Urothelium cell line (cell line): ENCODE measurements at regions not wholly inside any gene's neighbourhood (a gene's known extent, or its start where the extent isn't known, plus 50 kb on each side); places are given as distances from the start of the nearest gene placed in this dataset.
A peak's percentile ranks its signal among the peaks of the same experiment; 100 is the strongest.

Experiments
- DNase-seq: peaks from one replicate; pipeline ENCODE4 v3.0.0; 2011; ENCODE audit warnings: low spot score, mixed read lengths
- FAIRE-seq: peaks from 2 replicates; lab custom pipeline; 2011; peaks lifted over from hg19 to GRCh38; lab: Jason Lieb, UNC

DNA sequence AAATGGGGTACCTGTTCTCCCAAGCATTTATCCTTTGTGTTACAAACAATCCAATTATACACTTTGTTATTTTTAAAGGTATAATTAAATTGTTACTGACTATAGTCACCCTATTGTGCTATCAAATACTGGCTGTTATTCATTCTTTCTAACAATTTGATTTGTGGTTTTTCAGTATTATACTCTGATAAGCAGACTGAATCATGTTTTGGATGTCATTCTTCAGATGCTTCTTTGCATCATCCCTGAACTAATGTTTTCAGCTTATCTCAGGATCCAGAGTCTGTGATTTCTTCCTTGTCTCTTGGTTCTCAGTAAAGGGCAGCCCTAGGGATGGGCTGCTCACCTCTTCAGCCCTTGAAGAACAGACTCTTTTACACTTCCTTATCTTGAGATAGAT lies 177.8 kb upstream of the SGCD start:
- FAIRE-seq (no peak), DNase-seq (no peak)

DNA sequence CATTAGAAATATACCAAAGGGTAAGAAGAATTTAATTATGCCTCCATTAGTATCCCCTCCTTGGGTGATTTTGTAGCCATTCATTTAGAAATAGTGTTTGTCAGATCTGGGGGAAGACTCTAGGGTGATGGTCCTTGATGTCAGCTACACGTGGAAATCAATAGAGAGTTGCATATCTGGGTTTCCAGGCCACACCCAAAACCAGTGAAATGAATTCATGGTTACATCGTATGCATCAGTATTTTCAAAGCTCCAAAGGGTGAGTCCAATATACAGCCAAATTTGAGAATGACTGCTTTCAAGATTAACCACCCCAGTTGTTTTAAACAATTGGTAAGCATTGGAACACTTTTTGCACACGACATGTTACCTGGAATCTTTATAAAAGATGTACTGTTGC lies 173.4 kb upstream of the SGCD start:
- no peak for DNase-seq
- no peak for FAIRE-seq

DNA sequence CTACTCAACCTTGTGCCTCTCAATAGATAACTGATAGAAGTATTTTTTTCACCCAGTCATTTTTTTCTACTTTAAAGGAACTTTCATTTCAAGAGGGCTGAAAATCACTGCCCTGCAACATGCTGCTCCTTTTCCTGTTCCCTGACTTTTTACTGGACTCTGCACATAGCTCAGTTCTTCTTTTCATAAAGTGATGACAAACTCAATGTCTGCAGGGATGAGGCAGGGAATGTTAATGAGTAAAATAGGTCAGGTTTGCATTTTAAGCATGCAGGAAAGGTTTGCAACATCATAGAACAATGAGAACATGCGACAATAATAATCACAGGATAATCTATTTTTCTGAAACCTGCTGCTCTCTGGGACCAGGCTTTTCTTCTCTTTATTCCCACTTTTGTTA lies 172.2 kb upstream of the SGCD start:
- FAIRE-seq: no peak
- no peak for DNase-seq

DNA sequence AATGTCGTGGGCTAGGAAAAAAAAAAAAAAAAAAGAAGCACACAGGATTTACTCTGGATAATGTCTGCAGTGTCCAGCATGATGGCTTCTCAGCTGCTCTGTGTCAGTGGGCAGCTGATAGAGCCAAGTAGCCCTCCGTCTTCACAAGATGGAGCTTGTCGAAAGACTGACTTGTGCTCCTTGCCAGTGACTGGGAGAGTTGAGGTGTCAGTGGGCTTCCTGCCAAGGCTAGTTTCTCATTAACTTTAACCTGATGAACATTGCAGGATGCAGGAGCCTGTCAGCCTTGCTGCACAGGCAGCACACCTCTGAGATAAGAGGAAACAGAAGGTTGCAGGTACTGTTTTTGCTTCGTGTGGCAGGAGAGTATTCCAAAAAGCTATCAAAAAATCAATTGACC lies 171.4 kb upstream of the SGCD start:
- FAIRE-seq: no peak
- no peak for DNase-seq

DNA sequence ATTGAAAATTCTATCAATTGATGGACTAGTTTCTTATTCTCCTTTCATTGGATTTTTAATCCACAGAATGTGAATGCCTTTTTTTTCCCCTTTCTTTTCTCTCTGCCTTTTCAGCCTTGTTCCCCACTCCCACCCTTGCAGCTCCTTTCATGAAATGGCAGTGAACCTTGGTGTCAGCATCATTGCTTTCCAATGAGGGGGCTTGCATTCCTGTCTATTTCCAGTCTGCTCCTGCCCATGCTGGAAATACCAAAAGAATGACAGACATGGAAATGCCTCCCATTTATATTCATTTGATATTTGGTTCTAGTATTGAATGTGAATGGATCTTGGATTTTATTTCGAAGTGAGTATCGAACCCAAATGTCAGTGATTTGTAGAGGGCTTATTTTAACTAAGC lies 162.7 kb upstream of the SGCD start:
- FAIRE-seq (no peak), DNase-seq (no peak)

DNA sequence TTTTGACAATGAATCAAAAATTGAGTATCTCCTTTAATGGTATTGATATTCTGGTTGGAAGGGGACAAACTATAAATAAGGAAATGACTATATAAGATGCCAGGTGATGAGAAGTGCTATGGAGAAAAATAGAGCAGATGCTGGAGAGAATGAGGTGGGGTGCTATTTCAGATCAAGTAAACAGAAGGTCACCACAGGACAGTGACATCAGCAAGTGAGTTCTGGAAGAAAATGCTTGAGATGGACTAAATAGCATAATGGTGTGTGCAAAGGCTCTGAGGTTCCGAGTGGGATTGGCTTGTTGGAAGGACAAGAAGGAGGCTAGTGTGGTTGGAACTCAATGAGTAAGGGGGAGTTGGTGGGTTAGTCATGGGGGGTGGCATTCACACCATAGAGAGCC lies 157.5 kb upstream of the SGCD start:
- DNase-seq (no peak), FAIRE-seq (no peak)

DNA sequence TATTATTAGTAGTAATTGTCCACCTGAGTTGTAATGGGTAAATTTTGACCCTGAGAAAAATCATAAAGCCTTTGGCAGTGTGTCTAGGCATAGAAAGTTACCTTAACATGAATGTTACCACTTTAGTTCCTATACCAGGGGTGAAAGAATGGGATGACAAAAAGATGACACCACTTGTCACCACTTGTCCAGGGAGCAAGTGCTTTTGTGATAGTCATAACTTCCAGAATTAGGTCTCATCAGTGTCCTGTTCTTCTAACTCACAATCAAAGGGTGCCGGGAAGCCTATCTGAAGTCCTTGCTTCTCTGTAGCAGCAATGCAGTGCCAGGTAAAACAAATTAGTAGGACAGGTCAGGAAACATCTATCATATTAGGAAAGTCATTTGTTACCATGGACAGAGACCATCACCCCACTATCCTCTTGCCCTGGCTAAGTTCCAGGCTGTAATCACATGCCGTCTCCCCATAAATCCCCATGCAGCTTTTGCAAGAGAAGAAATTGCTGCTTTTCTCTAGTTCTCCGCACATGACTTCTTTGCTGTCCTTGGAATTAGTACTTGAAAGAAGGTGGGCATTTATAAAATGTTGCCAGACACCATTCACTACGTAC lies 156.5 kb upstream of the SGCD start:
- DNase-seq: no peak
- no peak for FAIRE-seq

DNA sequence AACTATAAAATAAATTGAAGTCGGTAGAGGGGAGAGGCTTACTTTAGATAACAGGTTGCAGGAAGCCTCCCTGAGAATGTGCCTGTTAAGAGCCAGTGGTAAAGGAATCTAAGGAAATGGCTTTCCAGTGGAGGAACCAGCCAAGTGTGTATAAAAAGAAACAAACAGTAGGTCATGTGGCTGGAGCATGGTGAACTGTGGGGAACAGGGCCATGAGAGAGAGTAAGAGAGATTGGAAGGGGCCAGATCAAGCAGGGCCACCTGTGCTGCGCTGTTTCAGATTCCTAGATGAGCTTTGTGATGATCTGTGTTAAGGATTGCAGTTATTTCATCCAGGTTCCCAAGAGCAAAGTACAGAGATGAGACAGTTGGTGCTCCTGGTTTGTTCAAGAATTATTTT lies 152.7 kb upstream of the SGCD start:
- DNase-seq (no peak), FAIRE-seq (no peak)

DNA sequence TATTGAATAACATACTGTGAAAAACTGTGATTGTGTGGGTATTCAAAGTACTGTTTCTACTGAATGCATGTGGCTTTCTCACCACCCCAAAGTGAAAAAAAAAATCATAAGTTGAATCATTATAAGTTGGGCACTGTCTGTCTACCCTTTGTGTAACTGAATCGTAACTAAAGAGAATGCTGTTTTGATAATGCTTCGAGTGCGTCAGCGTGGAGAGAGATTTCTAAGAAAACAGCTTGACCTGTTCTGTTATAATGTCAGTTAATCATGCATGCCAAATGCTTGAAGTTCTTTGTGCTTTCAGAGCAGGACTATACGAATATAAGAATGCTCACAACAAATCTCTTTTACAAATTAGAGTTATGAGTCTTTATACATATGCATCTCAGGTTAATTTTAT lies 148.8 kb upstream of the SGCD start:
- no peak for FAIRE-seq

DNA sequence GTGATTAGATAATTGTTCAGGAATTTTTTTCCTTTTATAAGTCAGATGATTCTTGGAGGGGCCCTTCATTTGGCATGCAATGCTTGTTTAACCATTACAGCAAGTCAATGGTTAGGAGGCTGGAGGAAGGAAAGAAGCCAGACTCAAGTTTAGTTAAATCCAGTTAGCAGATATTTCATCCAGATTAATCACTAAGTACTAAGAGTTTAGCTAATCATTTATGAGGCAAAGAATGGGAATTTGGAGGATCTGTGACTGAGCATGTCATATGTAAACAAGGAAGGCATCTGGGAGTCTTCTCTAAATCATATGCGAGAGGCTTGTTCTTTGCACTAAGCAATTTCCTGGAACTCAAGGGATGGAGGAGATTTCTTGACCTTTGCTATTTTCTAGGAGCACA lies 145.3 kb upstream of the SGCD start:
- FAIRE-seq (no peak), DNase-seq (no peak)

More for the DNA sequence above, 148.8 kb upstream of the SGCD start:
- no peak for DNase-seq

DNA sequence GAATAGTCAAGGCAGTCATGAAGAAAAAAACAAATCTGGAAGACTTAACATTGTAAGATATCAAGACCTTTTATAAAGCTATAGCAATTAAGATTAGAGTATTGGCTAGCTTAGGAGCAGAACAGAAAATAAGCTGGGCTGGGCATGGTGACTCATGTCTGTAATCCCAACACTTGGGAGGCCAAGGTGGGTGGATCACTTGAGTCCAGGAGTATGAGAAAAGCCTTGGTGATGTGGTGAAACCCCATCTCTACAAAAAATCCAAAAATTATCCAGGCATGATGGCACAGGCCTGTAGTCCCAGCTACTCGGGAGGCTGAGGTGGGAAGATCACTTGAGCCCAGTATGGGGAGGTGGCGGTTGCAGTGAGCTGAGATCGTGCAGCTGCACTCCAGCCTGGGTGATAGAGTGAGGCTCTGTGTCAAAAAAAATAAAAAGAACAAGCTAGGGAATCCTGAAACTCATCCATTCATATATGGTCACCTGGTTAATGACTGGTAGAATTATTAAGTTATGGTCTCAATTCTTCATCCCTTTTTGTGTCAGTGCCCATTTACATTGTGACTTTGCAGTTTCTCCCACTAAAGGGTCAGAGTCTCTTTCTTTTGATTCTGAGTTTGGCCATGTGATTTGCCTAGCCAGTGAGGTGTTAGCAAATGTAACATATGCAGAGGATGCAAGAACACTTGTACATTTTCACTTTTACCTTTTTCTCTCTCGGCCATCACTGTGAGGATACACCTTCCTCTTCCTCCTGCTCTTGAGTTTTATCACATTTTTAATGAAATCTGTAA lies 144.6 kb upstream of the SGCD start:
- FAIRE-seq (no peak), DNase-seq (no peak)

DNA sequence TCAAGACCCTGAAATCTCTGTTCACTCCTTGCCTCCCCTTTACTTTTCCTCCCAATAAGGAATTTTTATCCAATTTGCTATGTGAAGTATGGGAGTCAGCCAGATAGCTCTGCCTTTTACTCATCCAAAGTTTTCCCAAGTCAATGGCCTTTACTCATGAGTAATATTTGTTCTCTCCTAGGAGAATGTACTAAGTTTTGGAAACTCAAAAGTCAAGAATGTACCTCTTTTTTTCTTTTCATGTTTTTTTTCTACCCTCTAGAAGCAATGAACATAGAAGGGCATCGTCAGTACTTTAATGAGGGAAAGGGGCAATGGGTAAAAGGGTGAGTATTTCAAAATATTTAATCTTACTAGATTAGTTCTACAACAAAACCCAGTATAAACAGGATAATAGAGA lies 140.2 kb upstream of the SGCD start:
- FAIRE-seq: no peak
- no peak for DNase-seq

DNA sequence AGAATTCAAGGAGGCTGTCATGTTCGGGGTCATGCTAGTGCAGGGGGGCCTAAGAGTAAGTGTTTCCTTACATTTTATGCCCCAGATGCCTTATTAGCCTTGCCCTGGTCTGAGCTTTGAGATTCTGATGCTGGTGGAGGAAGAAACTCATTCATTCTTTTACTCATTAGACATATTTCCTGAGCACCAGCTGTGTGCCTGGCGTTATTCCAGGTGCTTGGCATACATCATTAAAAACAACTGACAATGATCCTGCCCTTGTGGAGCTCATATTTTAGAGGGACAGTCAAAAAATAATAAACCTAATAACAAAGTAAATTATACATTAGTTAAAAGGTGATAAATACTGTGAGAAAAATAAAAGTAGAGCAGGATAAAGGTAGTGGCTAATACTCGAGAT lies 138.9 kb upstream of the SGCD start:
- no peak for FAIRE-seq
- no peak for DNase-seq

DNA sequence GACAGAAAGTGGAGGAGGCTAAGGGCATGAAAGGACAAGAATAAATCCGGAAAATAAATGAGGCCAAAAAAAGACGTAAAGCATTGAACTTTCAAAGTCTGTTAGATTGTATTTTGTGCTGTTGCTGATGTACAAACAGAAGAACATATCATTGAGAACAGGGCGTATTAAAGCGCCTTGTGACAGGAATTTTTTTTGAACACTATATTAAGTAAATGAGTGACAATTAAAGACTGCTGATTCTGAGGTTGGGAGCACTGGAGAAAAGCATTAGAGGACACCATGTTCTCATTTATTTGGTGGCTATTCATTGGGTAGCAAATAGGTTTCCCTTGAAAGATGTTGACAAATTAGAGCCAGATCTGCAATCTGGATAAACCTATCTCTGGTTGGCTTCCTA lies 137.3 kb upstream of the SGCD start:
- FAIRE-seq: no peak
- no peak for DNase-seq

DNA sequence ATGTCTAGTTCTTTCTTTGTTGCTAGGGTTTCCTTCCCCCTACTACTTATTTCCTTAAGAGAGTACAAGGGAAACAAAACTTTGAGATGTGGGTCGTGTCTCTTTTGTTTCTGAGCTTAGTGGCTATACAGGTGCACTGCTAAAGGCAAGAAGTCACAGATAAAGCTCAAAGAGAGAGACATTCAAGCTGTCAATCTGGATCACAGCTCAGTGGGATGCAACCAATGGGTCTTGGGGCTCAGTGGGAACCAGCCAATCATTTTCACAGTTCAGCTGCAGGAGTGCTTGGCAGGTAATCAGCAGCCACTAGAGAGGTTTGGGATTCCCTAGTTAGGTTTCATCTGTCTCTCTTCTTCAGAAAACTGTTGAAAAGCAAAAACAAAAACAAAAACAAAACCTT lies 135.4 kb upstream of the SGCD start:
- no peak for FAIRE-seq

DNA sequence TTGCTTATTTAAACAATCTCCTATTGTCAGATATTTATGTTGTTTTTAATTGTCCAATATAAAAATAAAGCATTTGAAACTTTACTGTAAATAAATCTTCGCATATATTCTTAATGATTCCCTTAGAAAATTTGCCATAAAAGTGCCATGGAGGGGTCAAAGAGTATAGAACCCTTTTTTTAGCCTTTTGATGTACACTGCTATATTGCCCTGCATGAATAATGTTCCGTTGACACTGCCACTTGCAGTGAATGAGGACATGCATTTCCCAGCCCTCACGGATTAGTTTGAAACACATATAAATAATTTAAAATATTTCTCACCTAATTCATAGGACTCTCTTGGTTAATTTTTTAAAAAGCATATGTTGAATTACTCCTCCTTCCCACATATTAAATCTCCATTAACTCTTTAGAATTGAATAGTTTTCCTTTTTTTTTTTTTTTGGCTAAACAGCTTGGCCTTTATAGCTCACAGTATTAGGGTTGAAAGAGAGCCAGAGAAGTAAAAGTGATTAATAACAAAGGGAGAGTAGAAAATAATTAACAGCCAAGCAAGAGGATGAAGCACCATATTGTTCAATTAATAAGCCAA lies 129.8 kb upstream of the SGCD start:
- no peak for DNase-seq
- FAIRE-seq: no peak

More for the DNA sequence above, 135.4 kb upstream of the SGCD start:
- no peak for DNase-seq

DNA sequence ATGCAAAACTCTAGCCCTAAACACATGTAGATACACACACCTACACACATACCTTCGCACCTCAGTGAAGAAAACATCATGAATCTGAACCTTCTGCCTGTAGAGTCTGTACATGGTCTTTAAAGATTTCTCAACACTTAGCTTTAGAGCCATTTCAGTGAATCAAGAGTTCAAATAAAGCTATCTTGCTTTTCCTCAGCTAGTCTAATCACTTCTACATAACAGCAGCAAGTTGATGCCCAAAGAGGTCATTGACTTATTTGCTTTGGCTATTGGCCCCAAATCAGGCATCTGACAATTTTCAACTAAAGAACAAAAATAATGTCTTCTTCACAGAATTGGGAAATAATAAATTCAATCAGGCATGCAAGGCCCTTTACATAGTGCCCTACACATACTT lies 127.9 kb upstream of the SGCD start:
- FAIRE-seq (no peak), DNase-seq (no peak)

DNA sequence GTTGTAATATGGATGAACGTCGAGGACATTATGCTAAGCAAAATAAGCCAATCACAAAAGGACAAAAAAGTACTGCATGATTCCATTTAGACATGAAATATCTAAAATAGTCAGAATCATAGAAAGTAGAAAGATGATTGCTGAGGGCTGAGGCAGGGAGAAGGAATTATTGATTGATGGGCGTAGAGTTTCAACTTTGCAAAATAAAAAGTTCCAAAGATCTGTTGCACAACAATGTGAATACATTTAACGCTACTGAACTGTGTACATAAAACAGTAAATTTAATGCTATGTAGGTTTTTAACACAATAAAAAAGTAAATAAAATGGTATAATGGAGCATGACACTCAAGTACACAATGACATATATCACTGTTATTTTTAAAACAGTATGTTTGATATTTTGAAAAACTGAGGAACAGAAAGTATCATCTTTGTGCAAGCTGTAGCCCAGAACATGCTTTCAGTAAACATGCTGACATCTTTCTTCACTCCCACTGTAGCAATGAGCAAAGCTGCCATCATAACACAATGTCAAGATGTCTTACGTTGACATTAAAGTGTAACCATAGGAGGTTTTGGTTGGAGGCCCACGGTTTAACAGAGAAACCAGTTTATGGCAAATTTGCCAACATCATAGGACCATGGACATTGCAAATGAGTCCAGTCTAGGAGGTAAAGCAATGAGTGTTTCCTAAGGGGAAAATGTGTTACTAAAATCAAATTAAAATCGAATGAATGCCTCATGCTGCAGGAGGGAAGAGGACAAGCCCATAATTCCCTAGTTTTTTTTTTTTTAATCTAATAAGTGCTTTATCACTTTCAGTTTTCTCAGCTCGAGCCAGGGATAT lies 125.8 kb upstream of the SGCD start:
- DNase-seq: no peak
- no peak for FAIRE-seq

DNA sequence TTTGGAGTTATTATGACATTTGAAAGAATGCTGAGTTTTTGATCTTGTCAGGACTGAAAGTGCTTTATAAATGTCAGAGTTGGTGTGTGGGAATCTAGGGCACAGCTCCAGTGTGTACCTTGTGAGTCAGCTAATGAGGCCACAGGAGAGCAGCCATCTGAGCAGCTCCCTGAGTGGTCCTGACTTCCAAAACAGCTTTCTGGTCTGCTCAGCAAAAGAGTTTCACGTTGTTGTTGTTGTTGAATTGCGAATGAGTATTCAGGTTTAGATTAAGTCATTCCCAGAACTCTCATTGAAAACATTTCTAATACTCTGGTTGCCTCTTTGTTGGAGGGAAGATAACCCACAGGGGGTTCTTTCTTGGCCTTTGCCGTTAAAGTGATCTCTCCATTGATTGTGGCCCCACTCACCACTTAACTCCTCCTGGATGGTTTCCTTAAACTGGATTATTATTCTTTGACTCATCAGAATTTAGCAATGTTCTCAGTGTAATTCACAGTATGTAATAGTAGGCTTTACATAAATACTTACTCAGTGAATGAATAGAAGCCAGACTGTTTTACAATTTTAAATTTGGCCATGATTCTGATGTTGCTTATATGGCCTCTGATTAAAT lies 125.1 kb upstream of the SGCD start:
- FAIRE-seq: no peak
- DNase-seq: peak; percentile 13

DNA sequence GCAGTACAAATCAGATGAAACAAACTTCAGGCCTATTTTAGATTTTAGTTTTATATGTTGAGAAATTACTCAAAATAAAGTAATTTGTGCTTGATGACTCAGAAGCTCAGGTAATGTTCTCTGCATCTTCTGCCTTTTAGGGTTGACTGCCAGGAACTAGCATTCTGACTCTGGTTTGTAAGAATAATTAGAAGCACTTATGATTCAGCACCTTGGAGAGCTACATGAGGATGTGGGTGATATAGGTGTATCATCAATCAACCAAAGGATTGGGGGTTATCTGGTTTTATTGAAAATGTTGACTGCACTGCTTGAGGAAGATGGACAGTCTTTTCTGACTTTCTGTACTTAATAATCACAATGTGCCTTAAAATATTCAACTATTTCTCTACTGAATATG lies 118.7 kb upstream of the SGCD start:
- DNase-seq (no peak), FAIRE-seq (no peak)
